SK-N-MC (cell line): ENCODE measurements at regions not wholly inside any gene's neighbourhood (a gene's known extent, or its start where the extent isn't known, plus 50 kb on each side); places are given as distances from the start of the nearest gene placed in this dataset.

Experiments used
- EZH2 ChIP-seq: fragments of 200-600 bp; sonication (generic); IDR thresholded peaks from one replicate; pipeline ENCODE4 v1.6.1; 2017; ENCODE audit warnings: antibody characterized with exemption
- POLR2AphosphoS5 ChIP-seq: IDR thresholded peaks from 2 replicates; pipeline ENCODE4 v1.6.1; 2012; ENCODE audit warnings: mild to moderate bottlenecking, low read depth, low read length, borderline replicate concordance

GRCh38 chr19:28614634-28615545 is 598.1 kb downstream of the UQCRFS1 start:
- TF ChIP-seq EZH2 (no peak), POLR2AphosphoS5 (no peak)
